Superior temporal gyrus (tissue), 1 donor: ENCODE measurements at regions not wholly inside any gene's neighbourhood (a gene's known extent, or its start where the extent isn't known, plus 50 kb on each side); places are given as distances from the start of the nearest gene placed in this dataset.

Experiments used
- DNase-seq: peaks from one replicate; pipeline ENCODE4 v3.0.0-alpha.2; 2016; ENCODE audit errors: extremely low spot score

GRCh38 chr3:127135241-127136023 is 57.5 kb upstream of the PRR23E start:
- peak; percentile 27 for DNase-seq

- no peak for DNase-seq
Measured at GRCh38 chr3:127136024-127136600, 56.8 kb upstream of the PRR23E start.

- DNase-seq = no peak
Measured at GRCh38 chr3:127136706-127137105, 56.2 kb upstream of the PRR23E start.

GRCh38 chr3:127137113-127137512 is 55.8 kb upstream of the PRR23E start:
- DNase-seq = no peak

GRCh38 chr3:127137757-127138536 is 55.0 kb upstream of the PRR23E start:
- no peak for DNase-seq

GRCh38 chr3:127139601-127140500 is 53.1 kb upstream of the PRR23E start:
- no peak for DNase-seq

- no peak for DNase-seq
Measured at GRCh38 chr3:127140501-127141460, 52.1 kb upstream of the PRR23E start.

- DNase-seq = no peak
Measured at GRCh38 chr3:127141921-127142730, 50.8 kb upstream of the PRR23E start.
